PC-3 (cell line): ENCODE measurements at regions not wholly inside any gene's neighbourhood (a gene's known extent, or its start where the extent isn't known, plus 50 kb on each side); places are given as distances from the start of the nearest gene placed in this dataset.

ENCODE experiments used
- ATAC-seq: fragments of 200-7000 bp; cut with Tn5 transposase; 2 replicates; pipeline ENCODE4 v1.9.1; 2020; ENCODE audit warnings: mild to moderate bottlenecking, moderate library complexity
- BruUV-seq: library from RNA; stranded (reverse); fragments of 400-500 nt; replicated peaks from 2 replicates; lab custom pipeline; 2021; lab: Mats Ljungman, UMichigan
- CTCF ChIA-PET: fragments of 300-600 bp; sonication (Branson Sonifier 250); formaldehyde crosslinking; loops from one replicate; lab custom pipeline; 2022; ENCODE audit warnings: antibody characterized with exemption; lab: Charles Lee
- POLR2A ChIA-PET: fragments of 300-600 bp; sonication (Branson Sonifier 250); formaldehyde crosslinking; loops from one replicate; lab custom pipeline; 2022; ENCODE audit warnings: antibody characterized with exemption; ENCODE audit not compliant: unreplicated experiment; lab: Charles Lee
- DNase-seq: peaks from one replicate; pipeline ENCODE4 v3.0.0-alpha.2; 2015
- H2AFZ ChIP-seq: fragments of 300-600 bp; sonication (generic); 2 replicates; pipeline ENCODE4 v1.6.0; 2016; ENCODE audit warnings: antibody characterized with exemption, low read length
- H3F3A ChIP-seq: fragments of 300-600 bp; sonication (generic); one replicate; pipeline ENCODE4 v1.6.0; 2017; ENCODE audit warnings: antibody characterized with exemption, low read length, control low read depth, mild to moderate bottlenecking; ENCODE audit not compliant: unreplicated experiment
- H3K27ac ChIP-seq: fragments of 300-600 bp; sonication (generic); 2 replicates; pipeline ENCODE4 v1.5.1; 2016; ENCODE audit warnings: mild to moderate bottlenecking, low read length
- H3K27me3 ChIP-seq: fragments of 300-600 bp; sonication (generic); 2 replicates; pipeline ENCODE4 v1.6.1; 2016; ENCODE audit warnings: low read length, mixed read lengths
- H3K36me3 ChIP-seq: fragments of 300-600 bp; sonication (generic); 2 replicates; pipeline ENCODE4 v1.6.1; 2016; ENCODE audit warnings: low read depth, mixed run types, low read length, mixed read lengths
- H3K4me1 ChIP-seq: fragments of 300-600 bp; sonication (generic); 2 replicates; pipeline ENCODE4 v1.5.1; 2016; ENCODE audit warnings: low read length; ENCODE audit not compliant: insufficient read depth
- H3K4me2 ChIP-seq: fragments of 300-600 bp; sonication (generic); 2 replicates; pipeline ENCODE4 v1.6.0; 2016; ENCODE audit warnings: low read length
- H3K4me3 ChIP-seq: fragments of 300-600 bp; sonication (generic); 2 replicates; pipeline ENCODE4 v1.5.1; 2016; ENCODE audit warnings: mild to moderate bottlenecking, low read length, mixed read lengths
- H3K79me2 ChIP-seq: fragments of 300-600 bp; sonication (generic); 2 replicates; pipeline ENCODE4 v1.6.1; 2017; ENCODE audit warnings: low read length, mixed read lengths
- H3K9ac ChIP-seq: fragments of 300-600 bp; sonication (generic); 2 replicates; pipeline ENCODE4 v1.6.0; 2016; ENCODE audit warnings: mild to moderate bottlenecking, low read length
- H3K9me2 ChIP-seq: fragments of 300-600 bp; sonication (generic); replicated peaks from 2 replicates; pipeline ENCODE4 v1.6.1; 2016; ENCODE audit warnings: mixed run types, low read length, mixed read lengths
- H3K9me3 ChIP-seq: fragments of 300-600 bp; sonication (generic); 2 replicates; pipeline ENCODE4 v1.6.1; 2016; ENCODE audit warnings: low read length, mixed read lengths
- H4K20me1 ChIP-seq: fragments of 300-600 bp; sonication (generic); 2 replicates; pipeline ENCODE4 v1.6.1; 2016; ENCODE audit warnings: low read length, mixed read lengths
- CTCF ChIP-seq: fragments of 300-600 bp; sonication (generic); conservative IDR thresholded peaks from 2 replicates; pipeline ENCODE4 v1.5.1; 2017; ENCODE audit warnings: antibody characterized with exemption, low read depth, mild to moderate bottlenecking, low read length
- EZH2 ChIP-seq: fragments of 300-600 bp; sonication (generic); IDR thresholded peaks from one replicate; pipeline ENCODE4 v1.6.1; 2017; ENCODE audit warnings: antibody characterized with exemption, mild to moderate bottlenecking, low read length; ENCODE audit not compliant: unreplicated experiment
- EZH2phosphoT487 ChIP-seq: fragments of 300-600 bp; sonication (generic); IDR thresholded peaks from 2 replicates; pipeline ENCODE4 v1.6.1; 2018; ENCODE audit warnings: mild to moderate bottlenecking, antibody characterized with exemption, low read length, borderline replicate concordance
- intact Hi-C: fragments of 100-400 bp; cut with micrococcal nuclease; formaldehyde crosslinking; loops from 2 replicates; pipeline ENCODE4 v1.9.0; 2023

GRCh38 chr1:60535713-60536112, 462.1 kb upstream of the C1orf87 start:
- ATAC-seq, result no peak
- CTCF ChIA-PET, result no interaction called here
- H3K4me1 ChIP-seq, result no peaks in the 10 kb centered on the region

GRCh38 chr1:60527567-60527966, 454.0 kb upstream of the C1orf87 start:
- no TSS peak for BruUV-seq
- intact Hi-C loops, result no loop called here

More at GRCh38 chr1:60535713-60536112, 462.1 kb upstream of the C1orf87 start:
- H3K4me3 ChIP-seq, result no peak overlapping the region
- H4K20me1 ChIP-seq, result no peaks in the 10 kb centered on the region
- H3K79me2 ChIP-seq, result no peaks in the 10 kb centered on the region
- no peaks in the 10 kb centered on the region for H3K9me2 ChIP-seq
- peak; percentile 24 for DNase-seq
- no peak overlapping the region for H3K4me2 ChIP-seq
- no peaks in the 10 kb centered on the region for H3K9me3 ChIP-seq
- no peaks in the 10 kb centered on the region for H3F3A ChIP-seq
- H3K27me3 ChIP-seq, result no peaks in the 10 kb centered on the region
- H3K36me3 ChIP-seq, result no peaks in the 10 kb centered on the region
- no peak overlapping the region for H3K27ac ChIP-seq
- no peak overlapping the region for H2AFZ ChIP-seq
- BruUV-seq, result no TSS peak
- intact Hi-C loops, result no loop called here
- POLR2A ChIA-PET, result no interaction called here
- TF ChIP-seq EZH2phosphoT487, result no peak
- TF ChIP-seq EZH2, result no peak
- no peak for TF ChIP-seq CTCF
- no peak overlapping the region for H3K9ac ChIP-seq

More at GRCh38 chr1:60527567-60527966, 454.0 kb upstream of the C1orf87 start:
- DNase-seq (no peak), ATAC-seq (peak; percentile 56; the same call in 1 of the 2 replicates)
- H4K20me1 ChIP-seq, result no peaks in the 10 kb centered on the region
- no peaks in the 10 kb centered on the region for H3F3A ChIP-seq
- no peaks in the 10 kb centered on the region for H3K36me3 ChIP-seq
- CTCF ChIA-PET, result no interaction called here
- TF ChIP-seq CTCF (no peak), EZH2 (no peak), EZH2phosphoT487 (no peak)
- no peak overlapping the region for H3K9ac ChIP-seq
- no peak overlapping the region for H3K4me3 ChIP-seq
- H3K9me2 ChIP-seq, result no peaks in the 10 kb centered on the region
- H3K79me2 ChIP-seq, result no peaks in the 10 kb centered on the region
- no peak overlapping the region for H3K27ac ChIP-seq
- H3K9me3 ChIP-seq, result no peaks in the 10 kb centered on the region
- POLR2A ChIA-PET, result no interaction called here
- H3K4me2 ChIP-seq, result no peak overlapping the region
- no peaks in the 10 kb centered on the region for H3K27me3 ChIP-seq
- no peaks in the 10 kb centered on the region for H3K4me1 ChIP-seq
- H2AFZ ChIP-seq, result no peak overlapping the region
